Parathyroid adenoma (tissue), 2 donors: ENCODE measurements at regions not wholly inside any gene's neighbourhood (a gene's known extent, or its start where the extent isn't known, plus 50 kb on each side); places are given as distances from the start of the nearest gene placed in this dataset.

ENCODE experiments used
- H2AFZ ChIP-seq: fragments of 300-600 bp; sonication (generic); one replicate; pipeline ENCODE4 v1.7.0; 2017; ENCODE audit warnings: antibody characterized with exemption, mild to moderate bottlenecking
- H3K27ac ChIP-seq: fragments of 300-600 bp; sonication (generic); one replicate; pipeline ENCODE4 v1.7.0; 2017
- H3K27me3 ChIP-seq: fragments of 300-600 bp; sonication (generic); one replicate; pipeline ENCODE4 v1.7.0; 2017; ENCODE audit warnings: low read length; ENCODE audit not compliant: control insufficient read depth, insufficient read depth
- H3K36me3 ChIP-seq: fragments of 300-600 bp; sonication (generic); one replicate; pipeline ENCODE4 v1.7.0; 2017; ENCODE audit warnings: low read length; ENCODE audit not compliant: control insufficient read depth, insufficient read depth
- H3K4me1 ChIP-seq: fragments of 300-600 bp; sonication (generic); one replicate; pipeline ENCODE4 v1.7.0; 2017; ENCODE audit warnings: control low read depth
- H3K4me2 ChIP-seq: fragments of 300-600 bp; sonication (generic); one replicate; pipeline ENCODE4 v1.7.0; 2017; ENCODE audit warnings: low read length
- H3K4me3 ChIP-seq: fragments of 300-600 bp; sonication (generic); one replicate; pipeline ENCODE4 v1.7.0; 2017; ENCODE audit warnings: low read depth, low read length
- H3K79me2 ChIP-seq: fragments of 300-600 bp; sonication (generic); one replicate; pipeline ENCODE4 v1.7.0; 2017; ENCODE audit warnings: control low read depth
- H3K9ac ChIP-seq: fragments of 300-600 bp; sonication (generic); one replicate; pipeline ENCODE4 v1.7.0; 2017; ENCODE audit warnings: mild to moderate bottlenecking
- H3K9me3 ChIP-seq: fragments of 300-600 bp; sonication (generic); one replicate; pipeline ENCODE4 v1.7.0; 2017; ENCODE audit warnings: low read length; ENCODE audit not compliant: control insufficient read depth
- TF ChIP-seq, protein P1 (sequence below): fragments of 300-600 bp; sonication (generic); IDR thresholded peaks from one replicate; pipeline ENCODE4 v1.7.0; 2017; ENCODE audit warnings: antibody characterized with exemption, mild to moderate bottlenecking
- donor health status: primary hyperparathyroidism.

GRCh38 chr4:188289531-188290125 is 150.4 kb downstream of the TRIML1 start:
- Histone ChIP-seq H3K4me3 (no peak overlapping the region), H3K27me3 (no peaks in the 10 kb centered on the region), H3K9ac (no peak overlapping the region), H3K27ac (no peak overlapping the region), H3K4me2 (no peak overlapping the region), H2AFZ (no peak overlapping the region), H3K36me3 (no peaks in the 10 kb centered on the region), H3K79me2 (no peaks in the 10 kb centered on the region), H3K4me1 (no peaks in the 10 kb centered on the region), H3K9me3 (no peaks in the 10 kb centered on the region)
- TF ChIP-seq, protein P1, sequence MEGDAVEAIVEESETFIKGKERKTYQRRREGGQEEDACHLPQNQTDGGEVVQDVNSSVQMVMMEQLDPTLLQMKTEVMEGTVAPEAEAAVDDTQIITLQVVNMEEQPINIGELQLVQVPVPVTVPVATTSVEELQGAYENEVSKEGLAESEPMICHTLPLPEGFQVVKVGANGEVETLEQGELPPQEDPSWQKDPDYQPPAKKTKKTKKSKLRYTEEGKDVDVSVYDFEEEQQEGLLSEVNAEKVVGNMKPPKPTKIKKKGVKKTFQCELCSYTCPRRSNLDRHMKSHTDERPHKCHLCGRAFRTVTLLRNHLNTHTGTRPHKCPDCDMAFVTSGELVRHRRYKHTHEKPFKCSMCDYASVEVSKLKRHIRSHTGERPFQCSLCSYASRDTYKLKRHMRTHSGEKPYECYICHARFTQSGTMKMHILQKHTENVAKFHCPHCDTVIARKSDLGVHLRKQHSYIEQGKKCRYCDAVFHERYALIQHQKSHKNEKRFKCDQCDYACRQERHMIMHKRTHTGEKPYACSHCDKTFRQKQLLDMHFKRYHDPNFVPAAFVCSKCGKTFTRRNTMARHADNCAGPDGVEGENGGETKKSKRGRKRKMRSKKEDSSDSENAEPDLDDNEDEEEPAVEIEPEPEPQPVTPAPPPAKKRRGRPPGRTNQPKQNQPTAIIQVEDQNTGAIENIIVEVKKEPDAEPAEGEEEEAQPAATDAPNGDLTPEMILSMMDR: no peak

GRCh38 chr4:188295899-188296298 is 156.7 kb downstream of the TRIML1 start:
- no peak overlapping the region for H2AFZ ChIP-seq
- no peak overlapping the region for H3K4me2 ChIP-seq
- H3K9me3 ChIP-seq: no peaks in the 10 kb centered on the region
- H3K36me3 ChIP-seq: no peaks in the 10 kb centered on the region
- H3K4me1 ChIP-seq: no peaks in the 10 kb centered on the region
- TF ChIP-seq, protein P1: no peak
- no peak overlapping the region for H3K27ac ChIP-seq
- no peak overlapping the region for H3K9ac ChIP-seq
- no peaks in the 10 kb centered on the region for H3K79me2 ChIP-seq
- no peak overlapping the region for H3K4me3 ChIP-seq
- H3K27me3 ChIP-seq: no peaks in the 10 kb centered on the region

- Histone ChIP-seq H3K4me3 (no peak overlapping the region), H2AFZ (no peak overlapping the region), H3K27me3 (no peaks in the 10 kb centered on the region), H3K4me2 (no peak overlapping the region), H3K4me1 (no peaks in the 10 kb centered on the region), H3K27ac (no peak overlapping the region), H3K79me2 (no peaks in the 10 kb centered on the region), H3K36me3 (no peaks in the 10 kb centered on the region), H3K9me3 (no peaks in the 10 kb centered on the region), H3K9ac (no peak overlapping the region)
- TF ChIP-seq, protein P1: no peak
Measured at GRCh38 chr4:188296331-188296730, 157.1 kb downstream of the TRIML1 start.

GRCh38 chr4:188297873-188298272 is 158.6 kb downstream of the TRIML1 start:
- TF ChIP-seq, protein P1: no peak
- Histone ChIP-seq H3K4me3 (no peak overlapping the region), H3K27me3 (no peaks in the 10 kb centered on the region), H3K9ac (no peak overlapping the region), H3K79me2 (no peaks in the 10 kb centered on the region), H3K4me1 (no peaks in the 10 kb centered on the region), H2AFZ (no peak overlapping the region), H3K36me3 (no peaks in the 10 kb centered on the region), H3K4me2 (no peak overlapping the region), H3K27ac (no peak overlapping the region), H3K9me3 (no peaks in the 10 kb centered on the region)

DNA sequence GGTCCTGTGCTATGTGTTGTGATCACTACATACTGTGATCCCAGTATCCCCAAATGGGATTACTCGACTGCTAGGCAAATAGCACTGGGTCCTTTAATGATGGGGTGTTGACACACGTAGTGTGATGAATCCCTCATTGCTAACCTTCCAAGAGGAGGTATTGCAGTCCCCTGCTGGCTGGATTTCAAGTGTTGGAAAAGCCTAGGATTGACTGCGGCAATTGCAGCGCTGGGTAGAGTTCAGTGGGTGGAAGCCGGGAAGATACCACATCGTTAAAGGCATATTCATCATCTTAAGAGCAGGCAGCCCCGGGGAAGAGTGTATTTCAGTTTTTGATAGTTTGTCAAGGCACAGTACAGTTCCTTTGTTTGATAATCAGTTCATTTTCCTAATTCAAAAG is 159.9 kb downstream of the TRIML1 start:
- Histone ChIP-seq H3K9me3 (no peaks in the 10 kb centered on the region), H2AFZ (no peak overlapping the region), H3K4me3 (no peak overlapping the region), H3K79me2 (no peaks in the 10 kb centered on the region), H3K27me3 (no peaks in the 10 kb centered on the region), H3K9ac (no peak overlapping the region), H3K4me2 (no peak overlapping the region), H3K4me1 (no peaks in the 10 kb centered on the region), H3K27ac (no peak overlapping the region), H3K36me3 (no peaks in the 10 kb centered on the region)
- TF ChIP-seq, protein P1: no peak
